HG02981 (cell line): ENCODE measurements at regions not wholly inside any gene's neighbourhood (a gene's known extent, or its start where the extent isn't known, plus 50 kb on each side); places are given as distances from the start of the nearest gene placed in this dataset.

Experiments used
- ATAC-seq: cut with Tn5 transposase; IDR thresholded peaks from one replicate; pipeline ENCODE4 v1.9.1; 2021; ENCODE audit warnings: mild to moderate bottlenecking, moderate library complexity; ENCODE audit not compliant: unreplicated experiment

GRCh38 chr6:14723535-14724086 lies 522.3 kb upstream of the JARID2 start:
- no peak for ATAC-seq

GRCh38 chr6:14724549-14724948 lies 521.3 kb upstream of the JARID2 start:
- no peak for ATAC-seq

- ATAC-seq, result no peak
Measured at GRCh38 chr6:14726816-14727493, 518.9 kb upstream of the JARID2 start.

GRCh38 chr6:14727494-14728395 lies 518.1 kb upstream of the JARID2 start:
- no peak for ATAC-seq

- no peak for ATAC-seq
Measured at GRCh38 chr6:14728396-14729024, 517.4 kb upstream of the JARID2 start.

- ATAC-seq, result no peak
Measured at GRCh38 chr6:14729129-14729871, 516.6 kb upstream of the JARID2 start.

GRCh38 chr6:14730654-14731053 lies 515.2 kb upstream of the JARID2 start:
- no peak for ATAC-seq

GRCh38 chr6:14731611-14732010 lies 514.3 kb upstream of the JARID2 start:
- no peak for ATAC-seq

GRCh38 chr6:14732226-14732843 lies 513.5 kb upstream of the JARID2 start:
- ATAC-seq, result no peak

- ATAC-seq, result no peak
Measured at GRCh38 chr6:14732844-14733757, 512.8 kb upstream of the JARID2 start.

GRCh38 chr6:14734052-14734415 lies 511.8 kb upstream of the JARID2 start:
- no peak for ATAC-seq

GRCh38 chr6:14734416-14735340 lies 511.2 kb upstream of the JARID2 start:
- ATAC-seq, result peak; percentile 82

GRCh38 chr6:14735956-14736486 lies 509.8 kb upstream of the JARID2 start:
- no peak for ATAC-seq

GRCh38 chr6:14736554-14736953 lies 509.3 kb upstream of the JARID2 start:
- no peak for ATAC-seq

- ATAC-seq, result no peak
Measured at GRCh38 chr6:14738497-14738896, 507.4 kb upstream of the JARID2 start.

- ATAC-seq, result no peak
Measured at GRCh38 chr6:14738933-14739332, 506.9 kb upstream of the JARID2 start.

GRCh38 chr6:14739827-14740226 lies 506.0 kb upstream of the JARID2 start:
- no peak for ATAC-seq

- no peak for ATAC-seq
Measured at GRCh38 chr6:14742171-14742570, 503.7 kb upstream of the JARID2 start.
